GM12878 (cell line): ENCODE measurements at regions not wholly inside any gene's neighbourhood (a gene's known extent, or its start where the extent isn't known, plus 50 kb on each side); places are given as distances from the start of the nearest gene placed in this dataset.
"Not testable (repeated sequence)": the region's sequence is repeated elsewhere in the genome, so short reads cannot be mapped to it uniquely, and the experiment has no call there.

Experiments
- BHLHE40 ChIP-seq, 2 experiments: fragments of 450-650 bp in 1 of 2; IDR thresholded peaks; 2 replicates each; pipeline ENCODE4 v1.6.1; 2011 to 2017; ENCODE audit warnings: low read depth in 2 of 2, borderline replicate concordance in 1 of 2, improper control_type of control experiment in 1 of 2, low read length in 1 of 2, mild to moderate bottlenecking in 1 of 2
- SIN3A ChIP-seq: IDR thresholded peaks from 2 replicates; pipeline ENCODE4 v1.6.1; 2012; ENCODE audit warnings: low read depth, low read length, improper control_type of control experiment
- TF ChIP-seq, protein P1 (sequence below), 3 experiments: IDR thresholded peaks in 2 of 3; conservative IDR thresholded peaks in 1 of 3; 2 replicates each; pipeline ENCODE4 v1.5.1; 2011; ENCODE audit warnings: low read depth in 3 of 3, low read length in 3 of 3, mild to moderate bottlenecking in 3 of 3, control low read depth in 2 of 3, moderate library complexity in 2 of 3, inconsistent platforms in 1 of 3, mixed read lengths in 1 of 3; ENCODE audit not compliant: control insufficient read depth in 2 of 3, insufficient read depth in 1 of 3; ENCODE audit errors: extremely low read depth in 1 of 3

DNA sequence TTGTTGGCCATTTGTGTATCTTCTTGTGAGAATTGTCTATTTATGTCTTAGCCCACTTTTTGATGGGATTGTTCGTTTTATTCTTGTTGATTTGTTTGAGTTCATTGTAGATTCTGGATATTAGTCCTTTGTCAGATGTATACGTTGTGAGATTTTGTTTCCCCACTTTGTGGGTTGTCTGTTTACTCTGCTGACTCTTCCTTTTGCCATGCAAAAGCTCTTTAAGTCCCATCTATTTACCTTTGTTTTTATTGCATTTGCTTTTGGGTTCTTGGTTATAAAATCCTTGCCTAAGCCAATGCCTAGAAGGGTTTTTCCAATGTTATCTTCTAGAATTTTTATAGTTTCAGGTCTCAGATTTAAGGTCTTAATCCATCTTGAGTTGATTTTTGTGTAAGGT lies 193.1 kb upstream of the STAC start:
- TF ChIP-seq BHLHE40 (IDR thresholded peaks at IDR 0.05; ENCODE audit: borderline replicate concordance in 1 of 2, low read depth in 2 of 2, low read length in 1 of 2); SIN3A: not testable (repeated sequence)
- TF ChIP-seq, protein P1, sequence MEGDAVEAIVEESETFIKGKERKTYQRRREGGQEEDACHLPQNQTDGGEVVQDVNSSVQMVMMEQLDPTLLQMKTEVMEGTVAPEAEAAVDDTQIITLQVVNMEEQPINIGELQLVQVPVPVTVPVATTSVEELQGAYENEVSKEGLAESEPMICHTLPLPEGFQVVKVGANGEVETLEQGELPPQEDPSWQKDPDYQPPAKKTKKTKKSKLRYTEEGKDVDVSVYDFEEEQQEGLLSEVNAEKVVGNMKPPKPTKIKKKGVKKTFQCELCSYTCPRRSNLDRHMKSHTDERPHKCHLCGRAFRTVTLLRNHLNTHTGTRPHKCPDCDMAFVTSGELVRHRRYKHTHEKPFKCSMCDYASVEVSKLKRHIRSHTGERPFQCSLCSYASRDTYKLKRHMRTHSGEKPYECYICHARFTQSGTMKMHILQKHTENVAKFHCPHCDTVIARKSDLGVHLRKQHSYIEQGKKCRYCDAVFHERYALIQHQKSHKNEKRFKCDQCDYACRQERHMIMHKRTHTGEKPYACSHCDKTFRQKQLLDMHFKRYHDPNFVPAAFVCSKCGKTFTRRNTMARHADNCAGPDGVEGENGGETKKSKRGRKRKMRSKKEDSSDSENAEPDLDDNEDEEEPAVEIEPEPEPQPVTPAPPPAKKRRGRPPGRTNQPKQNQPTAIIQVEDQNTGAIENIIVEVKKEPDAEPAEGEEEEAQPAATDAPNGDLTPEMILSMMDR (IDR thresholded peaks at IDR 0.05 in 2 of 3, conservative IDR thresholded peaks at IDR 0.05 in 1 of 3; ENCODE audit: control insufficient read depth in 2 of 3, extremely low read depth in 1 of 3, insufficient read depth in 1 of 3, low read depth in 3 of 3, low read length in 3 of 3): not testable (repeated sequence)
